DND-41 (cell line): ENCODE measurements at regions not wholly inside any gene's neighbourhood (a gene's known extent, or its start where the extent isn't known, plus 50 kb on each side); places are given as distances from the start of the nearest gene placed in this dataset.

Source experiments
- ATAC-seq: fragments of 200-7000 bp; cut with Tn5 transposase; 3 replicates; pipeline ENCODE4 v1.9.1; 2021; ENCODE audit warnings: low read depth; ENCODE audit not compliant: insufficient read depth
- DNase-seq: peaks from one replicate; pipeline ENCODE4 v3.0.0-alpha.2; 2020
- H2AFZ ChIP-seq: 2 replicates; pipeline ENCODE4 v1.6.0; 2012; ENCODE audit warnings: low read depth, low read length
- H3K27ac ChIP-seq: 2 replicates; pipeline ENCODE4 v1.5.1; 2012; ENCODE audit warnings: low read length, inconsistent platforms
- H3K27me3 ChIP-seq: fragments of 200-600 bp; sonication (generic); 2 replicates; pipeline ENCODE4 v1.6.0; 2012; ENCODE audit warnings: low read length, mild to moderate bottlenecking, inconsistent platforms; ENCODE audit not compliant: insufficient read depth, poor library complexity
- H3K36me3 ChIP-seq: 2 replicates; pipeline ENCODE4 v1.5.1; 2012; ENCODE audit warnings: low read length, inconsistent platforms; ENCODE audit not compliant: insufficient read depth
- H3K4me1 ChIP-seq: 2 replicates; pipeline ENCODE4 v1.5.1; 2012; ENCODE audit warnings: mild to moderate bottlenecking, low read length; ENCODE audit not compliant: insufficient read depth
- H3K4me2 ChIP-seq: 2 replicates; pipeline ENCODE4 v1.6.0; 2012; ENCODE audit warnings: mild to moderate bottlenecking, moderate library complexity, low read length, inconsistent platforms; ENCODE audit not compliant: insufficient read depth
- H3K4me3 ChIP-seq, 2 experiments: fragments of 200-600 bp in 1 of 2; shearing (Covaris generic) in 1 of 2; 2 replicates each; pipeline ENCODE4 v1.5.1; 2012 to 2016; ENCODE audit warnings: inconsistent platforms in 2 of 2, low read length in 2 of 2, mild to moderate bottlenecking in 2 of 2, low read depth in 1 of 2, moderate library complexity in 1 of 2
- H3K79me2 ChIP-seq: 2 replicates; pipeline ENCODE4 v1.6.0; 2012; ENCODE audit warnings: low read length, inconsistent platforms; ENCODE audit not compliant: insufficient read depth
- H3K9ac ChIP-seq: 2 replicates; pipeline ENCODE4 v1.6.0; 2012; ENCODE audit warnings: low read depth, mild to moderate bottlenecking, inconsistent platforms, low read length, moderate library complexity
- H3K9me3 ChIP-seq: 2 replicates; pipeline ENCODE4 v1.5.1; 2012; ENCODE audit warnings: low read length, moderate library complexity, mild to moderate bottlenecking, inconsistent platforms; ENCODE audit not compliant: insufficient read depth, severe bottlenecking
- H4K20me1 ChIP-seq: 2 replicates; pipeline ENCODE4 v1.6.0; 2012; ENCODE audit warnings: low read length; ENCODE audit not compliant: insufficient read depth
- EZH2 ChIP-seq: IDR thresholded peaks from 3 replicates; pipeline ENCODE4 v1.6.1; 2012; ENCODE audit warnings: borderline replicate concordance, low read depth, mild to moderate bottlenecking, moderate library complexity, low read length, inconsistent platforms; ENCODE audit not compliant: severe bottlenecking
- TF ChIP-seq, protein P1 (sequence below): IDR thresholded peaks from 2 replicates; pipeline ENCODE4 v1.5.1; 2012; ENCODE audit warnings: borderline replicate concordance, low read length, moderate library complexity, mild to moderate bottlenecking; ENCODE audit not compliant: poor library complexity, severe bottlenecking; ENCODE audit errors: extremely low read depth

DNA sequence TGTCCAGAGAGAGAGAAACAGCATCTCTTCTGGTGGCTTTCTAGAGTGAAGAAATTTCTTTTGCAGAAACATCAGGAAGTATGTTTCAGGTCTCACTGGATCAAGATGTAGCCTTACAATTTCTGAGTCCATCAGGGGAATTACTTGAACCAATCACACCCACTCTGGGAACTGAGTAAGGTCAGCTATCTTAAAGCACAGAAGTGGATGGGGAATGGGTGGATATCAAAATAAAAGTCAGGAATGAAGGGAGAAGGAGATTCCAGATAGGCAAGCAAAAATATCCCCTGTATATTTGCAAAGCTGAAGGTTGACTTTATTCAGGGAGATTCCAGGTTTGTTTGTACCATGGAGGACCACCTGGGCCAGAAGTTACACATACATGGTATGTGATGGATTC, 188.0 kb downstream of the CYRIA start:
- Histone ChIP-seq H3K79me2 (no peaks in the 10 kb centered on the region), H3K27me3 (no peaks in the 10 kb centered on the region)
- no peak for ATAC-seq

DNA sequence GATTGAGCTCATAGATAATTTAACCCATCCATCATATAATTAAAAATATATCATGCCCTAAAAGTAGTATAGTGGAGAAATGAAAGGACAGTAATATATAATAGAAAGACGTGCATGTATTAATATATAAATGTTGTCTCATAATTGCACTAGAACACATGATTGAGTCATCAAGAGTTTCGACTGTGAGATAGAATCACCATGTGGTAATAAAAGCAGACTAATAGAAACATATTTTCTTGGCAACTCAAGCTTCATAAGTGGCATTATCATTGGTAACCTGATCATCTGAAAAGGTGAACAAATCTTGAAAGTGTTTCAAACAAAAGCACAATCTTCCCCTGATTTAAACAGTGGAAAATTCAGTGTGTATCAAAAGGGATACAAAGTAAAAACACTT, 188.8 kb downstream of the CYRIA start:
- no peaks in the 10 kb centered on the region for H3K36me3 ChIP-seq
- H2AFZ ChIP-seq = no peak overlapping the region
- ATAC-seq = no peak
- no peak overlapping the region for H3K4me2 ChIP-seq
- no peak for TF ChIP-seq EZH2
- TF ChIP-seq, protein P1, sequence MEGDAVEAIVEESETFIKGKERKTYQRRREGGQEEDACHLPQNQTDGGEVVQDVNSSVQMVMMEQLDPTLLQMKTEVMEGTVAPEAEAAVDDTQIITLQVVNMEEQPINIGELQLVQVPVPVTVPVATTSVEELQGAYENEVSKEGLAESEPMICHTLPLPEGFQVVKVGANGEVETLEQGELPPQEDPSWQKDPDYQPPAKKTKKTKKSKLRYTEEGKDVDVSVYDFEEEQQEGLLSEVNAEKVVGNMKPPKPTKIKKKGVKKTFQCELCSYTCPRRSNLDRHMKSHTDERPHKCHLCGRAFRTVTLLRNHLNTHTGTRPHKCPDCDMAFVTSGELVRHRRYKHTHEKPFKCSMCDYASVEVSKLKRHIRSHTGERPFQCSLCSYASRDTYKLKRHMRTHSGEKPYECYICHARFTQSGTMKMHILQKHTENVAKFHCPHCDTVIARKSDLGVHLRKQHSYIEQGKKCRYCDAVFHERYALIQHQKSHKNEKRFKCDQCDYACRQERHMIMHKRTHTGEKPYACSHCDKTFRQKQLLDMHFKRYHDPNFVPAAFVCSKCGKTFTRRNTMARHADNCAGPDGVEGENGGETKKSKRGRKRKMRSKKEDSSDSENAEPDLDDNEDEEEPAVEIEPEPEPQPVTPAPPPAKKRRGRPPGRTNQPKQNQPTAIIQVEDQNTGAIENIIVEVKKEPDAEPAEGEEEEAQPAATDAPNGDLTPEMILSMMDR = no peak
- H3K4me1 ChIP-seq = no peaks in the 10 kb centered on the region
- H3K27me3 ChIP-seq = no peaks in the 10 kb centered on the region
- H3K9ac ChIP-seq = no peak overlapping the region
- no peak overlapping the region for H3K27ac ChIP-seq
- DNase-seq = no peak
- H3K79me2 ChIP-seq = no peaks in the 10 kb centered on the region
- H3K4me3 ChIP-seq = no peak overlapping the region
- no peaks in the 10 kb centered on the region for H4K20me1 ChIP-seq
- H3K9me3 ChIP-seq = no peaks in the 10 kb centered on the region

More for the DNA sequence above, 188.0 kb downstream of the CYRIA start:
- no peaks in the 10 kb centered on the region for H3K4me1 ChIP-seq
- H3K9me3 ChIP-seq = no peaks in the 10 kb centered on the region
- no peak overlapping the region for H3K9ac ChIP-seq
- no peaks in the 10 kb centered on the region for H4K20me1 ChIP-seq
- no peak for DNase-seq
- no peaks in the 10 kb centered on the region for H3K36me3 ChIP-seq
- H3K4me3 ChIP-seq = no peak overlapping the region
- H3K4me2 ChIP-seq = no peak overlapping the region
- no peak overlapping the region for H2AFZ ChIP-seq
- TF ChIP-seq, protein P1 = no peak
- TF ChIP-seq EZH2 = no peak
- no peak overlapping the region for H3K27ac ChIP-seq

DNA sequence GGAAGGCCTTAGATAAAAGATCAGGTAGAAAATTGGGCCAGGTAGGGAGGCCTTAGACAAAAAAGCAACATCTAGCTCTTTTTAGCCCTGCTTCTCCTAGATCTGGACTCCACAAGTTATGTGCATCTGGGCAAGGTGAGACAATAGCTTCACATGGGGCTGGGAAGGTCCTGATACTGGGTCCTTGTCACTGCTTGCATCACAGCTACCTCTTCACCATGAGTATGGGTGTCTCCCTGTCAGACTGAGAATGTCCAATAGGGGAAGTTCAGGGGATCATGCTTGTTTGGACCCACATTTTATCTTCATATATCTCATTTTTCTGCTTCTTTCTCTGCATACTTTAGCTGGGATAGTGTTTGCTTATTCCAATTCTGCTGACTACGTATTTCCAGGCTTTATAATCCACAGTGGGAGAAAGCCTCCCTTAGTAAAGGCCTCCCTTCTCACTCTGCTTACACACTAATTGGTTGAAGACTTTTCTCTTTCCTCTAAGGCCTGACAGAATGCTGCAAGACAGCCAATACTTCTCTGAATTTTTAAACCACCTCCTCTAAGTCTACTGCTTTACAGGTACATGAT, 189.6 kb downstream of the CYRIA start:
- H3K27me3 ChIP-seq = no peaks in the 10 kb centered on the region
- no peak overlapping the region for H3K4me3 ChIP-seq
- no peak overlapping the region for H2AFZ ChIP-seq
- H3K4me2 ChIP-seq = no peak overlapping the region
- no peaks in the 10 kb centered on the region for H3K79me2 ChIP-seq
- H3K9ac ChIP-seq = no peak overlapping the region
- DNase-seq (no peak), ATAC-seq (no peak)
- no peaks in the 10 kb centered on the region for H4K20me1 ChIP-seq
- no peaks in the 10 kb centered on the region for H3K4me1 ChIP-seq
- no peaks in the 10 kb centered on the region for H3K36me3 ChIP-seq
- TF ChIP-seq, protein P1 = no peak
- TF ChIP-seq EZH2 = no peak
- H3K27ac ChIP-seq = no peak overlapping the region
- H3K9me3 ChIP-seq = no peaks in the 10 kb centered on the region

DNA sequence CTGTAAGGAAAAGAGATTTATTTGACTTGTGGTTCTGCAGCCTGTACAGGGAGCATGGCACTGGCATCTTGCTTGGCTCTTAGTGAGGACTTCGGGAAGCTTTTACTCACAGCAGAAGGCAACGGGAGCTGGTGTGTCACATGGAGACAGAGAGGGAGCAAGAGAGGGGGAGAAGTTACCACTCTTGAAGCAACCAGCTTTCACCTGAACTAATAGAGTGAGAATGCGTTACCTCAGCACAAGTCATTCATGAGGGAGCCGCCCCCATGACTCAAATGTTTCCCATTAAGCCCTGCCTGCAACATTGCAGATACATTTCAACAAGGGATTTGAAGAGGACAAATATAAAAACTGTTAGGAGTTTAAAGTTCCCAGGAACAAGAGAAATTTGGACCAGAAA, 190.0 kb downstream of the CYRIA start:
- no peak for TF ChIP-seq EZH2
- TF ChIP-seq, protein P1 = no peak
- ATAC-seq (no peak), DNase-seq (no peak)
- Histone ChIP-seq H4K20me1 (no peaks in the 10 kb centered on the region), H3K9ac (no peak overlapping the region), H3K27ac (no peak overlapping the region), H2AFZ (no peak overlapping the region), H3K36me3 (no peaks in the 10 kb centered on the region), H3K27me3 (no peaks in the 10 kb centered on the region), H3K79me2 (no peaks in the 10 kb centered on the region), H3K4me3 (no peak overlapping the region), H3K9me3 (no peaks in the 10 kb centered on the region), H3K4me1 (no peaks in the 10 kb centered on the region), H3K4me2 (no peak overlapping the region)
